ENCODE measurements at regions not wholly inside any gene's neighbourhood (a gene's known extent, or its start where the extent isn't known, plus 50 kb on each side); places are given as distances from the start of the nearest gene placed in this dataset.
"Not testable (repeated sequence)": the region's sequence is repeated elsewhere in the genome, so short reads cannot be mapped to it uniquely, and the experiment has no call there.

GRCh38 chr5:12999667-13000066 is 944.8 kb downstream of the DNAH5 start:
- no peak for FAIRE-seq

DNA sequence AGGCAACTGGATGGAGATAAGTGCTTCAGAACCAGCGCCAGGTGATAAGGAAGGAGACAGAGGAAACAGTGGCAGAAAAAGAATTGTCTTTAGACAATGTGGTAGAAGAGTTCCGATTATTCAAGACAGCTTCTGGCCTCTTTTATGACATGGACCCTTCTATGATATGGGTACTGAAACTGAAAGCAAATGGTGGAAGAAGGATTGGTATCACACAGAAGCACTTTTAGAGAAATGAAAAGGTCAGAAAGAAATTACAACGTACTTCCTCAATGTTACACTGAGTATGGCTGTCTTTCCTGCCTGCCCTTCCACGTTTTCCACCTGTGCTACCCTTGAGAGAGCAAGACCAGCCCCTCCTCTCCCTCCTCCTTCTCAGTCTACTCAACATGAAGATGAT is 959.3 kb downstream of the DNAH5 start:
- FAIRE-seq: no peak

GRCh38 chr5:12974856-12975255 is 969.6 kb downstream of the DNAH5 start:
- FAIRE-seq: no peak

DNA sequence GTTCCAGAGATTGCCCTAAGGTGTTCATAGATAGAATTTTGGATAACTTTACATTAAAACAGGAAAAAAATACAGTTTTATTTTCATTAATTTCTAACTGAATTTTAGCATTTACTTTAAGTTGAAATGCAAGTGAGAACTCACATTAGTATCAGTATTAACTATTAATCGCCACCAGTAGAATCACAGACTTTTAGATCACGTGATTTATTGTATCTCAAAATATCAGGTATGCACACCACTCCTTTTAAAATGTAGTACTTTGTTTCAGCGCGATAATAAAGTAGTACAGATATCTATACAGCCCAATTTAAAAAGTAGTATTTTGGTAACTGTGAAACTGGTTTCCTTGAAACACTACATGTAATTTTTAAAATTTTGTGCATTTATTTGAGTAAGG is 978.7 kb downstream of the DNAH5 start:
- FAIRE-seq: no peak

- FAIRE-seq: no peak
Observed at GRCh38 chr5:12959713-12960112, 984.8 kb downstream of the DNAH5 start.

- FAIRE-seq: no peak
Observed at GRCh38 chr5:12952409-12952808, 992.1 kb downstream of the DNAH5 start.

- FAIRE-seq: no peak
Observed at GRCh38 chr5:12951846-12952245, 992.6 kb downstream of the DNAH5 start.

DNA sequence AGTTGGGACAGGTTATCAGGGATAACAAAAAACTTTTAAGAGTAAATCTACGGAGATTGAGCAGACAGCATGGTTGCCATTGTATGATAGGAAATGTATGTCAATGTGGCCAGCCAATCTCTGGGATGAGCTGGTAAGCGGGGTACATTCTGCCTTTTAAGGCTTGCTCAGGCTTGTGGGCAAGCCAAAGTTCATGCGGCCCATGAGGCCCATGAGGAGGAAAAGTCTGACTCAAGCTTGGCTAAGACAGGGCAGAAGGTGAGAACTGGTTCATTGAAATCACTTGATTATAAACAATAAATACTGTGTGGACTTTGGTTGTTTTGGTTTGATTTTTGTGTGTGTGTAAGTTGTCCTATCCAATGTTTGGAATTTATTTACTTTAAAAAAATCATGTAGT is 997.1 kb downstream of the DNAH5 start:
- FAIRE-seq: no peak

DNA sequence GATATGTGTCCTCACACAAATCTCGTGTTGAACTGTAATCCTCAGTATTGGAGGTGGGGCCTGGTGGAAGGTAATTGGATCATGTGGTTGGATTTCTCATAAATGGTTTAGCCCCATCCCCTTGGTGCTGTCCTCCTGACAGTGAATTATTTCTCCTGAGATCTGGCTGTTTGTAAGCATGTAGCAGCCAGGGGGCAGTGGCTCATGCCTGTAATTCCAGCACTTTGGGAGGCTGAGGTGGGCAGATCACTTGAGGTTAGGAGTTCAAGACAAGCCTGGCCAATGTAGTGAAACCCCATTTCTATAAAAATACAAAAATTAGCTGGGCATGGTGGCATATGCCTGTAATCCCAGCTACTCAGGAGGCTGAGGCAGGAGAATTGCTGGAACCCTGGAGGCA is 999.0 kb downstream of the DNAH5 start:
- FAIRE-seq: not testable (repeated sequence)

DNA sequence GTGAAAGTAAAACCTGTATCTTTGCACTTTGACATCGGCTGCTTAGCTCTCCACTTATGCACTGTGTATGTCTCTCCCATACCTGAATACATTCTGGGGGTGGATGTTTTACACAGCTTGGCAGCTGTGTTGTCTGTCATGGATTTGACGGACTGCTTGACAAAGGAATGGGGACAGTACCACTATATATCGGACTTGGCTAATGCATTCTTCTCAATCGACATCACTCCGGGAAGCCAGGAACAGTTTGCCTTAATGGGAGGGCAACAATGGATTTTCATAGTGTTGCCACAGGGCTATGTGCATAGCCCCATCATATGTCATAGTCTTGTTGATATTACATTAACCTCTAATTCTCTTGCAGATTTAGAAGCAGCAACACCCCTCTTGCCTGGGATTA is 1008.3 kb downstream of the DNAH5 start:
- no peak for FAIRE-seq

GRCh38 chr5:12934722-12935121 is 1009.8 kb downstream of the DNAH5 start:
- no peak for FAIRE-seq

DNA sequence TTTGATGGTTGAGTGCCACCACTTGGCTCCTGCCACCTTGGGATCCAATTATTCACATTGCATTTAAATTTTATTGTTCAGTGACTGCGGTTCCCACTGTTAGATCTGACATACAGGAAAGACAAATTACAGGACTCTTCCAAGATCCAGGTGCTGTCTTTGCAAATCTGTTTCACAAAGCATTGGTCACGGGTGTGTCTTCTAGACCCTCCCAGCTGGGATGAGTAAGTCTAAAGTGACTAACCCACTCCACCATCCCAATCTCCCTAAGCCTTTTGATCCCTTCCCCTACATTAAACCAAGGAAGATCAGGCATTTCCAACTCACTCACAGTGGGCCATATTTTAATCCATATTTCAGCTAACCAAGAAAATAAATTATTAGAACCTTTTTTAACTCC is 1016.3 kb upstream of the CTNND2 start:
- FAIRE-seq: no peak

- FAIRE-seq: no peak
Observed at GRCh38 chr5:12911156-12911555, 1006.9 kb upstream of the CTNND2 start.

- no peak for FAIRE-seq
Observed at GRCh38 chr5:12910641-12911040, 1006.4 kb upstream of the CTNND2 start.

- FAIRE-seq: no peak
Observed at GRCh38 chr5:12902611-12903010, 998.4 kb upstream of the CTNND2 start.

DNA sequence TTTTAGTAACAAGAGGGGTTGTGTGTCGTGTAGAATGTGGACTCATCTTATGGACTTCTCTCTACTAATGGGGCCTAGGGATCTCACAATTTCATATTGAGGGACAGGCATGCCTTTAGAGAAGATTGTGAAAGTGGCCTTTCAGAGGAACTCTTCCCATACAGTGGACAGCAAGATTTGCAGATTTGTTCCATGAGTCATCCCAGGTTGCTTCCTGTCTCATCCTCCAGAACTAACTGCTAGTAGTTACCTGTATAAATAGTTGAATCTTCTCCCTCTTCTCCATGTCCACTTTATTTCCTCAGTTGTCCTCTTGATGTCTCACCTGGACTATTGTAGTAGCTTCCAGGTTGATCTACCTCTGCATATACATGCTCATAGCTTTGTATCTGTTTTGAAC is 997.5 kb upstream of the CTNND2 start:
- FAIRE-seq: no peak

GRCh38 chr5:12896086-12896485 is 991.8 kb upstream of the CTNND2 start:
- no peak for FAIRE-seq

GRCh38 chr5:12885018-12885417 is 980.8 kb upstream of the CTNND2 start:
- no peak for FAIRE-seq

- FAIRE-seq: no peak
Observed at GRCh38 chr5:12883395-12883794, 979.1 kb upstream of the CTNND2 start.

GRCh38 chr5:12876541-12877298 is 972.5 kb upstream of the CTNND2 start:
- no peak for FAIRE-seq

GRCh38 chr5:12870872-12871539 is 966.8 kb upstream of the CTNND2 start:
- FAIRE-seq: no peak

GRCh38 chr5:12865529-12865928 is 961.3 kb upstream of the CTNND2 start:
- FAIRE-seq: no peak

DNA sequence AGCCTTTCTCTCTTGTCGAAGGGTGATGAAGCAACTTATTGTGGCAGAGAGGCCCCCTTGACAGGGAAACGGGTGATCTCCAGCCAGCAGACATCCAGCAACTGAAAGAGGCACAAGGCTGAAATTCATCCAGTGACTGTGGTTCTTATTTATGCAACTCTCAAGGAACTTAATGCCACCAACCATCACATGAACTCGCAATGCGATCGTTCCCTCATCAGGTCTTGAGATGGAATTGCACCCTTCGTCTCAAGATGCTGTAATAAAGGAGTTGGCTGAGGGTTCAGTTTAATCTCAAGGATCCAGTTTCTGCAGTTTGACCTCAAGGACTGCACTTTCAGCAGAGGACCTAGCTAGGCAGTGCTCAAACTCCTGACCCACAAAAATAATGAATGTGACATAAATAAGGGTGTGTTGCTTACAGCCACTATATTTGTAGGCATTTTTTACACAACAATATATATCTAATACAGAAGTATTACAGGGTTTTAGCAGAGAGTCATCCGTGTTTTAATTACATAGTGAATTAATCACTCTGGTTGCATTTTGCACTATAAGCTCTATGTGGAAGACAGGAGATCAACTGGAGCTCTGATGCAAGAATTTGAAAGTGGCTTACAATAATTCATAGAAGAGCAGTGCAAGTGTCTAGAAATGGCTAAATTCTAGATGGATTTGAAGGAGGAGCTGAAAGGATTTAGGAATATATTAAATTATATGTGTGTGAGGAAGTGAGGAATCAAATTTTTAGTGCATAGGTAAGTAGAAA is 957.8 kb upstream of the CTNND2 start:
- no peak for FAIRE-seq

GRCh38 chr5:12856105-12856504 is 951.9 kb upstream of the CTNND2 start:
- not testable (repeated sequence) for FAIRE-seq
